ENCODE measurements at regions not wholly inside any gene's neighbourhood (a gene's known extent, or its start where the extent isn't known, plus 50 kb on each side); places are given as distances from the start of the nearest gene placed in this dataset.

- TF ChIP-seq CTCF (IDR thresholded peaks at IDR 0.05) (no peak), EP300 (IDR thresholded peaks at IDR 0.05; ENCODE audit: low read depth) (no peak)
Measured at GRCh38 chr11:71124127-71124526, 128.2 kb downstream of the SHANK2 start.

All from transverse colon (tissue), 3 donors.